GM21390 (cell line): ENCODE measurements at regions not wholly inside any gene's neighbourhood (a gene's known extent, or its start where the extent isn't known, plus 50 kb on each side); places are given as distances from the start of the nearest gene placed in this dataset.
A peak's percentile ranks its signal among the peaks of the same experiment; 100 is the strongest.
"Not testable (repeated sequence)": the region's sequence is repeated elsewhere in the genome, so short reads cannot be mapped to it uniquely, and the experiment has no call there.

Experiments used
- ATAC-seq: cut with Tn5 transposase; IDR thresholded peaks from one replicate; pipeline ENCODE4 v1.9.1; 2021; ENCODE audit not compliant: unreplicated experiment

GRCh38 chr11:112613051-112613972 is 347.9 kb upstream of the NCAM1 start:
- no peak for ATAC-seq

- ATAC-seq, result no peak
Measured at GRCh38 chr11:112614605-112615004, 346.6 kb upstream of the NCAM1 start.

- no peak for ATAC-seq
Measured at GRCh38 chr11:112615238-112615637, 346.0 kb upstream of the NCAM1 start.

GRCh38 chr11:112615891-112616290 is 345.3 kb upstream of the NCAM1 start:
- no peak for ATAC-seq

- ATAC-seq, result no peak
Measured at GRCh38 chr11:112616327-112617097, 344.7 kb upstream of the NCAM1 start.

GRCh38 chr11:112617098-112617425 is 344.2 kb upstream of the NCAM1 start:
- ATAC-seq, result no peak

GRCh38 chr11:112617977-112618826 is 343.0 kb upstream of the NCAM1 start:
- ATAC-seq, result no peak

- ATAC-seq, result no peak
Measured at GRCh38 chr11:112619106-112619505, 342.1 kb upstream of the NCAM1 start.

- ATAC-seq, result peak; percentile 58
Measured at GRCh38 chr11:112620621-112621394, 340.4 kb upstream of the NCAM1 start.

- ATAC-seq, result no peak
Measured at GRCh38 chr11:112623057-112623456, 338.2 kb upstream of the NCAM1 start.

- ATAC-seq, result no peak
Measured at GRCh38 chr11:112624431-112624830, 336.8 kb upstream of the NCAM1 start.

- ATAC-seq, result not testable (repeated sequence)
Measured at GRCh38 chr11:112624971-112625370, 336.2 kb upstream of the NCAM1 start.

GRCh38 chr11:112625814-112626213 is 335.4 kb upstream of the NCAM1 start:
- ATAC-seq, result no peak

GRCh38 chr11:112626731-112627130 is 334.5 kb upstream of the NCAM1 start:
- no peak for ATAC-seq

GRCh38 chr11:112627588-112628045 is 333.6 kb upstream of the NCAM1 start:
- peak; percentile 57 for ATAC-seq

- no peak for ATAC-seq
Measured at GRCh38 chr11:112628676-112629075, 332.5 kb upstream of the NCAM1 start.

GRCh38 chr11:112630496-112630895 is 330.7 kb upstream of the NCAM1 start:
- no peak for ATAC-seq

GRCh38 chr11:112631333-112631732 is 329.9 kb upstream of the NCAM1 start:
- peak; percentile 49 for ATAC-seq

GRCh38 chr11:112632866-112633505 is 328.2 kb upstream of the NCAM1 start:
- no peak for ATAC-seq

- ATAC-seq, result no peak
Measured at GRCh38 chr11:112634551-112634950, 326.7 kb upstream of the NCAM1 start.
